ENCODE measurements at regions not wholly inside any gene's neighbourhood (a gene's known extent, or its start where the extent isn't known, plus 50 kb on each side); places are given as distances from the start of the nearest gene placed in this dataset.
"Not testable (repeated sequence)": the region's sequence is repeated elsewhere in the genome, so short reads cannot be mapped to it uniquely, and the experiment has no call there.

GRCh38 chrX:106481341-106481740 is 130.4 kb upstream of the RADX start:
- Histone ChIP-seq H3K4me3 (ENCODE audit: low read depth, low read length, poor library complexity, severe bottlenecking) (no peak overlapping the region), H3K4me1 (ENCODE audit: insufficient read depth, low read length, poor library complexity, severe bottlenecking) (no peaks in the 10 kb centered on the region), H3K27me3 (replicated peaks; ENCODE audit: insufficient read depth, low read depth, low read length, poor library complexity) (no peaks in the 10 kb centered on the region), H3K27ac (ENCODE audit: low read depth, low read length, poor library complexity, severe bottlenecking) (no peak overlapping the region), H3K36me3 (ENCODE audit: insufficient read depth, low read length, poor library complexity, severe bottlenecking) (no peaks in the 10 kb centered on the region), H3K9me3 (ENCODE audit: low read depth, low read length, poor library complexity, severe bottlenecking) (no peaks in the 10 kb centered on the region)
- TF ChIP-seq CTCF (conservative IDR thresholded peaks at IDR 0.05; ENCODE audit: low read depth, low read length) (peak; percentile 77), EZH2 (IDR thresholded peaks at IDR 0.05; ENCODE audit: borderline replicate concordance, low read depth, low read length, poor library complexity, severe bottlenecking) (no peak)
- no TSS peak for BruUV-seq (replicated peaks)
- intact Hi-C loops (cut with micrococcal nuclease; ENCODE audit: unreplicated experiment) = loop anchor here (1.0 kb wide), 1 partner anchor 310 kb away; no protein-coding TSS in a partner anchor
- POLR2A ChIA-PET (ENCODE audit: low non-redundant PET) = no interaction called here
- DNase-seq (ENCODE audit: low spot score) = peak; percentile 57
- CTCF ChIA-PET = no interaction called here

- Histone ChIP-seq H3K36me3 (ENCODE audit: insufficient read depth, low read length, poor library complexity, severe bottlenecking) (no peaks in the 10 kb centered on the region), H3K27ac (ENCODE audit: low read depth, low read length, poor library complexity, severe bottlenecking) (no peak overlapping the region), H3K27me3 (replicated peaks; ENCODE audit: insufficient read depth, low read depth, low read length, poor library complexity) (no peaks in the 10 kb centered on the region), H3K9me3 (ENCODE audit: low read depth, low read length, poor library complexity, severe bottlenecking) (no peaks in the 10 kb centered on the region), H3K4me3 (ENCODE audit: low read depth, low read length, poor library complexity, severe bottlenecking) (no peak overlapping the region), H3K4me1 (ENCODE audit: insufficient read depth, low read length, poor library complexity, severe bottlenecking) (no peaks in the 10 kb centered on the region)
- intact Hi-C loops (cut with micrococcal nuclease; ENCODE audit: unreplicated experiment) = no loop called here
- POLR2A ChIA-PET (ENCODE audit: low non-redundant PET) = no interaction called here
- DNase-seq (ENCODE audit: low spot score) = no peak
- no peak for TF ChIP-seq EZH2 (IDR thresholded peaks at IDR 0.05; ENCODE audit: borderline replicate concordance, low read depth, low read length, poor library complexity, severe bottlenecking)
- no peak for TF ChIP-seq CTCF (conservative IDR thresholded peaks at IDR 0.05; ENCODE audit: low read depth, low read length)
- CTCF ChIA-PET = no interaction called here
- no TSS peak for BruUV-seq (replicated peaks)
These were observed 127.5 kb upstream of the RADX start for GRCh38 chrX:106484233-106484632.

DNA sequence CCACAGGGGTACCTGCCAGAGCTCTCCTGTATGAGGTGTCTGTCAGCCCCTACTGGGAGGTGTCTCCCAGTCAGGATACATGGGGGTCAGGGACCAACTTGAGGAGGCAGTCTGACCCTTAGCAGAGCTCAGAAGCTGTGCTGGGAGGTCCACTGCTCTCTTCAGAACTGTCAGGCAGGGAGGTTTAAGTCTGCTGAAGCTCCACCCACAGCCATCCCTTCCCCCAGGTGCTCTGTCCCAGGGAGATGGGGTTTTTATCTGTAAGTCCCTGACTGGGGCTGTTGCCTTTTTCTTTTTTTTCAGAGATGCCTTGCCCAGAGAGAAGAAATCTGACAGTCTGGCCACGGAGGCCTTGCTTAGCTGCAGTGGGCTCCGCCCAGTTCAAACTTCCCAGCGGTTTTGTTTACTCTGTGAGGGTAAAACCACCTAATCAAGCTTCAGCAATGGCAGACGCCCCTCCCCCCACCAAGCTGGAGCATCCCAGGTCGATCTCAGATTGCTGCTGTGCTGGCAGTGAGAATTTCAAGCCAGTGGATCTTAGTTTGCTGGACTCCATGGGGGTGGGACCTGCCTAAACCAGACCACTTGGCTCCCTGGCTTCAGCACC is 118.5 kb upstream of the RADX start:
- H3K4me1 ChIP-seq (ENCODE audit: insufficient read depth, low read length, poor library complexity, severe bottlenecking); H3K27ac ChIP-seq (ENCODE audit: low read depth, low read length, poor library complexity, severe bottlenecking); POLR2A ChIA-PET (ENCODE audit: low non-redundant PET); H3K9me3 ChIP-seq (ENCODE audit: low read depth, low read length, poor library complexity, severe bottlenecking); DNase-seq (ENCODE audit: low spot score); intact Hi-C loops (cut with micrococcal nuclease; ENCODE audit: unreplicated experiment); H3K27me3 ChIP-seq (replicated peaks; ENCODE audit: insufficient read depth, low read depth, low read length, poor library complexity); BruUV-seq (replicated peaks); H3K36me3 ChIP-seq (ENCODE audit: insufficient read depth, low read length, poor library complexity, severe bottlenecking); H3K4me3 ChIP-seq (ENCODE audit: low read depth, low read length, poor library complexity, severe bottlenecking); CTCF ChIA-PET: not testable (repeated sequence)

DNA sequence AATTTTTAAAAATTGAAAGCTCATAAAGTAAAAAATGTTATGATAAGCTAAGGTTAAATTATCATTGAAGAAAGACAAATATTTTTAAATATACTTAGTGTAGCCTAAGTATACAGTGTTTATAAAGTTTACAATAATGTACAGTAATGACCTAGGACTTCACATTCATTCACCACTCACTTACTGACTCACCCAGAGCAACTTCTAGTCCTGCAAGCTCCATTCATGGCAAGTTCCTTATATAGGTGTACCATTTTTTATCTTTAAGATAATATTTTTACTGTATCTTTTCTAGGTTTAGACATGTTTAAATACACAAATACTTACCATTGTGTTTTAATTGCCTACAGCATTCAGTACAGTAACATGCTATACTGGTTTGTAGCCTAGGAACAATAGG is 112.3 kb upstream of the RADX start:
- Histone ChIP-seq H3K4me3 (ENCODE audit: low read depth, low read length, poor library complexity, severe bottlenecking) (no peak overlapping the region), H3K9me3 (ENCODE audit: low read depth, low read length, poor library complexity, severe bottlenecking) (no peaks in the 10 kb centered on the region), H3K36me3 (ENCODE audit: insufficient read depth, low read length, poor library complexity, severe bottlenecking) (no peaks in the 10 kb centered on the region), H3K4me1 (ENCODE audit: insufficient read depth, low read length, poor library complexity, severe bottlenecking) (no peaks in the 10 kb centered on the region), H3K27me3 (replicated peaks; ENCODE audit: insufficient read depth, low read depth, low read length, poor library complexity) (no peaks in the 10 kb centered on the region), H3K27ac (ENCODE audit: low read depth, low read length, poor library complexity, severe bottlenecking) (no peak overlapping the region)
- no peak for DNase-seq (ENCODE audit: low spot score)
- CTCF ChIA-PET = no interaction called here
- intact Hi-C loops (cut with micrococcal nuclease; ENCODE audit: unreplicated experiment) = no loop called here
- POLR2A ChIA-PET (ENCODE audit: low non-redundant PET) = no interaction called here
- TF ChIP-seq EZH2 (IDR thresholded peaks at IDR 0.05; ENCODE audit: borderline replicate concordance, low read depth, low read length, poor library complexity, severe bottlenecking) (no peak), CTCF (conservative IDR thresholded peaks at IDR 0.05; ENCODE audit: low read depth, low read length) (no peak)
- BruUV-seq (replicated peaks) = no TSS peak

Data from A673 (cell line).